D721Med (cell line): ENCODE measurements at regions not wholly inside any gene's neighbourhood (a gene's known extent, or its start where the extent isn't known, plus 50 kb on each side); places are given as distances from the start of the nearest gene placed in this dataset.

Experiments used
- DNase-seq: peaks from one replicate; pipeline ENCODE4 v3.0.0; 2011; ENCODE audit warnings: low spot score; ENCODE audit not compliant: insufficient read length
- FAIRE-seq: peaks from 2 replicates; lab custom pipeline; 2011; peaks lifted over from hg19 to GRCh38; lab: Jason Lieb, UNC
- TF ChIP-seq, protein P1 (sequence below): IDR thresholded peaks from 2 replicates; pipeline ENCODE4 v1.5.1; 2012; ENCODE audit warnings: mild to moderate bottlenecking, control low read depth; ENCODE audit not compliant: insufficient read depth; ENCODE audit errors: missing control alignments

GRCh38 chr5:167478188-167478587 lies 813.3 kb upstream of the WWC1 start:
- DNase-seq (no peak), FAIRE-seq (no peak)
- TF ChIP-seq, protein P1, sequence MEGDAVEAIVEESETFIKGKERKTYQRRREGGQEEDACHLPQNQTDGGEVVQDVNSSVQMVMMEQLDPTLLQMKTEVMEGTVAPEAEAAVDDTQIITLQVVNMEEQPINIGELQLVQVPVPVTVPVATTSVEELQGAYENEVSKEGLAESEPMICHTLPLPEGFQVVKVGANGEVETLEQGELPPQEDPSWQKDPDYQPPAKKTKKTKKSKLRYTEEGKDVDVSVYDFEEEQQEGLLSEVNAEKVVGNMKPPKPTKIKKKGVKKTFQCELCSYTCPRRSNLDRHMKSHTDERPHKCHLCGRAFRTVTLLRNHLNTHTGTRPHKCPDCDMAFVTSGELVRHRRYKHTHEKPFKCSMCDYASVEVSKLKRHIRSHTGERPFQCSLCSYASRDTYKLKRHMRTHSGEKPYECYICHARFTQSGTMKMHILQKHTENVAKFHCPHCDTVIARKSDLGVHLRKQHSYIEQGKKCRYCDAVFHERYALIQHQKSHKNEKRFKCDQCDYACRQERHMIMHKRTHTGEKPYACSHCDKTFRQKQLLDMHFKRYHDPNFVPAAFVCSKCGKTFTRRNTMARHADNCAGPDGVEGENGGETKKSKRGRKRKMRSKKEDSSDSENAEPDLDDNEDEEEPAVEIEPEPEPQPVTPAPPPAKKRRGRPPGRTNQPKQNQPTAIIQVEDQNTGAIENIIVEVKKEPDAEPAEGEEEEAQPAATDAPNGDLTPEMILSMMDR: no peak

GRCh38 chr5:167479779-167480178 lies 811.7 kb upstream of the WWC1 start:
- DNase-seq (no peak), FAIRE-seq (no peak)
- TF ChIP-seq, protein P1: no peak

- DNase-seq (no peak), FAIRE-seq (no peak)
- TF ChIP-seq, protein P1: no peak
These were observed 810.1 kb upstream of the WWC1 start for GRCh38 chr5:167481345-167481744.

DNA sequence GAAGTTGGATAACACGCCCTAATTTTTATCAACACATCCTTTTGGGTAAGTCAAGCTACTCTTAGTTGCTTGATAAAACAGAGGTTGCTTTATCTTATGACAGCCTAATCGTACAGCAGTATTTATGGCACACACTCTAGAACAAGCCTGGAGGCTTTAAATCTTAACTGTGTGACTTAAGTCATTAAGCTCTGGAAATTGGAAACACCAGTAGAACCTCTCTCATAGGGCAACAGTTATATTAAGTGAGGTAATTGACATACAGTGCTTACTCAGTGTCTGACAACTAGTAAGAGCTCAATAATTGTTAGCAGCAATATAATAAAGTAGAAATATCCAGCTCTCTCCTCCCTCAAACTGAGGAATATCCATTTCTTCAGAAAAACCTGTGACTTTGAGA lies 808.9 kb upstream of the WWC1 start:
- TF ChIP-seq, protein P1: no peak
- FAIRE-seq (peak; percentile 32), DNase-seq (no peak)

- FAIRE-seq (no peak), DNase-seq (no peak)
- TF ChIP-seq, protein P1: no peak
These were observed 806.2 kb upstream of the WWC1 start for GRCh38 chr5:167485061-167485774.

DNA sequence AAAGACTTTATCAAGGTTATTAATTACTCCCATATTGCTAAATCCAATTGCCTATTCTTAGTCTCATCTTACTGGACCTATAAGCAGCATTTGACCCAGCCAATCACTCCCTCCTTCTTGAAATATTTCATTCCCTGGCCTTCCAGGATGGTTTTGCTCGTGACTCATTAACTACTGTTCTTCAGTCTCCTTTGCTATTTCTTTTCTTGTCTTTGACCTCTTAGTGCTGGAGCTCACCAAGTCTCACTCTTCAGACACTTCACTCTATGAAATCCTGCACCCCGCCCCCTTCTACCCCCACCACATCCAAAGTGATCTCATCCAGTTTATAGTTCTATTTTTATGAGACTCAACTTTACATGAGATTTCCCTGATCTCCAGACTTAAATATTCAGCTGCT lies 803.1 kb upstream of the WWC1 start:
- TF ChIP-seq, protein P1: no peak
- FAIRE-seq (no peak), DNase-seq (no peak)

DNA sequence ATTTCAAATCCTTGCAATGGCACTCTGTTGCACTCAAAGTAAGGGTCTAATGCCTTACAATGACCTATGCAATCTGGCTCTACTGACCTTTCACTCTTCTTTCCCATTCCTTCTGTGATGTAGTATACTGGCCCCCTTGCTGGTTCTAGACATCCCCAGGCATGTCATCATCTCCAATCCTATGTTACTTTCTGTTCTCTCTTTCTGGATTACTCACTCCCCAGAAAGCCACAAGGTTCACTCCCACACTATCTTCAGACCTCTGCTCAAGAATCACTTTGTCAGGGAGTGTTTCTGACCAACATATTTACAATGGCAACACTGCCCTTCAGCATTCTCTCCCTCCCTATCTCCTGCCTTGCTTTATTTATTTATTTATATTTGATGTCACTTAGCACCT lies 802.2 kb upstream of the WWC1 start:
- TF ChIP-seq, protein P1: no peak
- FAIRE-seq: no peak
- DNase-seq: no peak
